ENCODE measurements at regions not wholly inside any gene's neighbourhood (a gene's known extent, or its start where the extent isn't known, plus 50 kb on each side); places are given as distances from the start of the nearest gene placed in this dataset.
"Not testable (repeated sequence)": the region's sequence is repeated elsewhere in the genome, so short reads cannot be mapped to it uniquely, and the experiment has no call there.

GRCh38 chr13:95388420-95389079 is 87.3 kb upstream of the ABCC4 start:
- no peak for DNase-seq (ENCODE audit: low read depth)

DNA sequence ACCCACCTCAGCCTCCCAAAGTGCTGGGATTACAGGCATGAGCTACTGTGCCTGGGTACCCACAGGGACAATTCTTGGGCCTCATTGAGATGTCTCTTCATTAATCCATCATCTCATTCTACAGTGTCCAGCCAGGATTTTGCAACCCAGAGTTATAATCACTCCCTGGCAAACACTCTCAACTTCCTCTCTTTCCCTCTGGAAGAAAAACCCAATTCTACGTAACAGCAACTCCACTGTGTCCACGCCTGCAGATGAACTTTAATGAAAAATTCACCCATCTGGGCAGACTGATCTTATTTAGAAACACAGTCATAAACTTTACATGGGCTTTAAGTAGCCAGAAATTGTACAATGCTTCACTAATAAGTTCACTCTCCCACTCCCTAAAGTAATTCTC is 90.1 kb upstream of the ABCC4 start:
- no peak for DNase-seq (ENCODE audit: low read depth)

DNA sequence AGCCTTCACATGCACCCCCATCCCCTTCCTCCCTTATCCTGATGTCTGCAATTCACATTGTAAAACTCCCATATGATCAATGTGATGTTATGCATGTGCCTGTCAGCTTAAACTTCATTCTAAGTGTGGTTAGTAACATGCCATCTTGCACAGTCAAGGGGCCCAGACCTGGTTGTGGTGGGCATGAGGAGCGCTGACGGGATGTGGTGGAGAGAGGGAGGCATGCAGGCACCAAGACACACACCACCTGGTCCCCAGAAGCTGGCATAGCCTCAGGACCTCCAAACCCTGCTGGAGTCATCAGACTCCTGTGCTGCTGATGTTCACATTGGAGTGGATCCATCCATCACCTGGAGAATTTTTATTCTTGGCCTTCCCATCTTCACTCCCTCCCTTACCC is 90.5 kb upstream of the ABCC4 start:
- no peak for DNase-seq (ENCODE audit: low read depth)

- DNase-seq (ENCODE audit: low read depth): no peak
Measured at GRCh38 chr13:95392597-95392996, 91.3 kb upstream of the ABCC4 start.

DNA sequence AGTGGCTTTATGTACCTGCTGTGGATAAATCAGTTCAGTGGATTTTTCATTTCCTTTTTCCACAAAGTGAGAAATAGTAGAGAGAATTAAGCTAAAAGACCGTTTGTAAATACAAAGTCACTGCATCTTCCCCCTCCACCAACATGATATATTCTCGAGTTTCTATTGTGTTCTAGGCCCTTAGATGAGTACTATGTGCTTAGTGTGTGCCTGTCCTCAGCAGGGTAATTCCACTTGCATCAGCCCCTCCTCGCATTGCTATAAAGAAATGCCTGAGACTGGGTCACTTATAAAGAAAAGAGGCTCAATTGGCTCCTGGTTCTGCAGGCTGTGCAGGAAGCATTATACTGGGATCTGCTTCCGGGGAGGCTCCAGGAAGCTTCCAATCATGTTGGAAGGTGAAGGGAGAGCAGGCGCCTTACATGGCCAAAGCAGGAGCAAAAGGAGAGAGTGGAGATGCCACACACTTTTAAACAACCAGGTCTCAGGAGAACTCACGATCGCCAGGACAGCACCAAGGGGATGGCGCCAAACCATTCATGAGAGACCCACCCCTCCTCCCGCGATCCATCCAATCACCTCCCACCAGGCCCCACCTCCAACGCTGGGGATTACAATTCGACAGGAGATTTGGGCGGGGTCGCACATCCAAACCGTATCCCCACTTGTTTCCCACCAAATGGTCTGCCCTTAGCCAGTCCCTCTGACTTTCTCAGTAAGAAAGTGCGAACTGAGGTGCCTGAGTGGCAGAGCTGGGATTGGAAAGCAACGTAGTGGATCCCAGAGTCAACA is 102.3 kb upstream of the ABCC4 start:
- no peak for DNase-seq (ENCODE audit: low read depth)

DNA sequence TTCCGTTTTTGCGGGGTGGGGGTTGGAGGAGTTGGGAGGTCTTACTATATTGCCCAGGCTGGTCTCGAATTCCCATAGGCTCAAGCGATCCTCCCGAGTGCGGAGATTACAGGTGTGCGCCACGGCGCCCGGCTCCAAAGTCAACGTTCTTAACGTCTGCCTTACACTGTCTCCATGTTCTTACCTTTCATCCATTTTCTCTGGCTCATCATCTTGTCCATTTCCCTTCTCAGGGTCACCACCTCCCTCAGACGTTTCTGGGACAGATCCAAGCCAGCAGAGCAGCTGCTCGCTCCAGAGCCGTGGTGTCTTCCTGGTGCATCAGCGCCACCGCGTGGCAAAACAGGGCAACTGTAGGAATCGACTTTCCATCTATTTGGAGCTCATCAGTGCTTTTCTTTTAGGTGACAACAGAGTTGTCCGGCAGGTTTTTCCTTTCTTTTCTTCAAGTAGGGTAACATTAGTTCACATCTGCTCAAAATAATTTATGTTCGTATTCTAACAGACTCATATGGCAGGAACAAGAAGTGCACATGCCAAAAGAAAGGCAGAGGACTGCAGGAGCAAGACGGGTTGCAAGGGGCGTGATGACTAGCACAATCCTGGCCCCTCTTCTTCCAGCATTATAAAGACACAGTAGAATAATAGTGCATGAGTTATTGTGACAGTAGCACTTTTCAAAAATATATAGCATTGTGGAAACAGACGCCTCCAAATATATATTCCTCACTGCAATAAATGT is 103.1 kb upstream of the ABCC4 start:
- peak; percentile 54 for DNase-seq (ENCODE audit: low read depth)

- no peak for DNase-seq (ENCODE audit: low read depth)
Measured at GRCh38 chr13:95406176-95406575, 104.9 kb upstream of the ABCC4 start.

GRCh38 chr13:95411428-95412040 is 110.3 kb upstream of the ABCC4 start:
- no peak for DNase-seq (ENCODE audit: low read depth)

DNA sequence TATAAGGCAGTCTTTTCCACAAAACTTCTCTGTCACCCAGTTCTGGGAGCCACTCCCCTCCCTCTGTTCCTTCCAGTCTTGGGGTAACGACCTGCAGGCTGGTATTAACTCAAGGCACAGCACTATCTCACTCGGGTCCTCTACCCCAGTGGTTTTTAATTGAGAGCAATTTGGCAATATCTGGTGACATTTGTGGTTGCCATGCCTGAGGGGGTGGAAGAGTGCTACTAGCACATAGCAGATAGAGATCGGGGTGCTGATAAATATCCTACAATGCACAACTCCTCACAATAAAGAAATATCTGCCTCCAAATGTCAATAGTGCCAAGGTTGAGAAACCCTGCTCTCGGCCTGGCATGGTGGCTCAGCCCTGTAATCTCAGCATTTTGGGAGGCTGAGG is 117.7 kb upstream of the ABCC4 start:
- no peak for DNase-seq (ENCODE audit: low read depth)

GRCh38 chr13:95420501-95420900 is 119.2 kb upstream of the ABCC4 start:
- no peak for DNase-seq (ENCODE audit: low read depth)

DNA sequence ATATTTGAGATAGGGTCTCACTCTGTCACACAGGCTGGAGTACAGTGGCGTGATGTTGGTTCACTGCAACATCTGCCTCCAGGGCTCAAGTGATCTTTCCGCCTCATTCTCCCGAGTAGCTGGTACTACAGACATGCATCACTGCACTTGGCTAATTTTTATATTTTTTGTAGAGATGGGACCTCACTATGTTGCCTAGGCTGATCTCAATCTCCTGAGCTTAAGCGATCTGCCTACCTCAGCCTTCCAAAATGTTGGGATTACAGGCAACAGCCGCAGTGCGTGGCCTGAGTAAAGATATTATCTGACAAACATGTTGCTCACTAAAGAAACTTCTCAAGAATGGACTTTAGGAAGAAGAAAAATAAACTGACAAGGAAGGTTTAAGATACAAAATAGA is 125.4 kb upstream of the ABCC4 start:
- DNase-seq (ENCODE audit: low read depth): no peak

GRCh38 chr13:95430525-95430924 is 122.0 kb upstream of the CLDN10 start:
- not testable (repeated sequence) for DNase-seq (ENCODE audit: low read depth)

- no peak for DNase-seq (ENCODE audit: low read depth)
Measured at GRCh38 chr13:95432141-95432540, 120.4 kb upstream of the CLDN10 start.

DNA sequence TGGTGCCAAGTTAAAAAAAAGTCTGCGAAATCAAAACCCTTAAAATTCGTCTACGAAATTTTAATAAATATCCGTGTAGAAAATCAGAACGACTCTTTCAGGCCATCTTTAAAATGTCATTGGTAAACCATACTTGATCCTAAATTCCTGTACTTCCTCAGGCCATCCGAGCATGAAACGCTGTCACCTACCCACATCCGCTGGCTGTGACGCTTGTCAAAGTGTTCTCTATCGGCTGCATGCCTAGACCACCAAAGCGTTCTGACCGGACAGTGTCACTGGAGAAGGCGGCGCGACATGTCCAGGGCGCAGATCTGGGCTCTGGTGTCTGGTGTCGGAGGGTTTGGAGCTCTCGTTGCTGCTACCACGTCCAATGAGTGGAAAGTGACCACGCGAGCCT is 119.0 kb upstream of the CLDN10 start:
- no peak for DNase-seq (ENCODE audit: low read depth)

GRCh38 chr13:95434111-95434510 is 118.4 kb upstream of the CLDN10 start:
- DNase-seq (ENCODE audit: low read depth): no peak

- DNase-seq (ENCODE audit: low read depth): no peak
Measured at GRCh38 chr13:95437561-95437960, 115.0 kb upstream of the CLDN10 start.

GRCh38 chr13:95438297-95438696 is 114.2 kb upstream of the CLDN10 start:
- DNase-seq (ENCODE audit: low read depth): no peak

DNA sequence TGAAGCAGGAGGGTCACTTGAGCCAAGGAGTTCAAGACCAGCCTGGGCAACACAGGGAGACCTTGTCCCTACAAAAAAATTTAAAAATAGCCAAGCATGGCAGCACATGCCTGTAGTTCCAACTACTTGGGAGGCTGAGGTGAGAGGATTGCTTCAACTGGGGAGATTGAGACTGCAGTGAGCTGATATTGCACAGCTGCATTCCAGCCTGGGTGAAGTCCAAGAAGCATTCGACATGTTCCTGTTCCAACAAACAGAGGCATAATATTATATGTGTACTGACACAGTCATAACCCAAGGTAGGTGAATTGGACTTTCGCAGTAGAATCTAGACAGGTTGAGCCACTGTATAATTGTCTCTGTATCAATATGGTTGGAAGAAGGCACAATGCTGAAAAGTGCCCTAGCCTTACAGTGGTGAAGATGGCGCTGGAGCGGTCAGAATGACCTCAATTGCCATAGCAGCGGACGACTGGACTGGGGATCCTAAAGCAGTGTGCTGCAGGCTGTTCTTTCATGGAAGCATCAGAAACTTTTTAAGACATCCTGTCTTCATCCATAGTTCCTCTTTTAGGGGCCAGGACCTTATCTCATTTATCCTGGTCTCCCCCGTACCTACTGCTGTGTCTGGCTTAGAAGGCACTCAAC is 112.0 kb upstream of the CLDN10 start:
- no peak for DNase-seq (ENCODE audit: low read depth)

- DNase-seq (ENCODE audit: low read depth): no peak
Measured at GRCh38 chr13:95441326-95441725, 111.2 kb upstream of the CLDN10 start.

- DNase-seq (ENCODE audit: low read depth): no peak
Measured at GRCh38 chr13:95444006-95444730, 108.4 kb upstream of the CLDN10 start.

DNA sequence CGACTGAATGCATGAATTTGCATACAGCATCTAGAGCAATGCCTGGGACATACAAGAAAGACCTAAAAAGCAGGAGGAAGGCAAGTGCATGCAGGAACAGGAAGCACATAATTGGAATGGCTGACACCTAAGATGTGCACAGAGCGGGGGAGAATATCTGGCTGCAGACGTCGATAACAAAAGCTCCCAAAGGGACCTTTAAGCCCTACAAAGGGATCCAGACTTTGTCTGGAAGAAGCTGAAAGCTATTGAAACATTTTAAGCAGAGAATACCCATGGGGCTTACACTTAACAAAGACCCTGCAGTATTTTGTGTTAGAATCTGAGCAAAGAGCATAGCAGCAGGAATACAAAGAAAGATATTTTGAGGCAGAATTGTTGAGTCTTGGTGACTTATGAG is 107.4 kb upstream of the CLDN10 start:
- no peak for DNase-seq (ENCODE audit: low read depth)

Data from forelimb muscle (tissue), 1 donor.